Smooth muscle cell of the brain vasculature (primary cell): ENCODE measurements at regions not wholly inside any gene's neighbourhood (a gene's known extent, or its start where the extent isn't known, plus 50 kb on each side); places are given as distances from the start of the nearest gene placed in this dataset.

Source experiments
- DNase-seq: peaks from one replicate; pipeline ENCODE4 v3.0.0-alpha.2; 2012; ENCODE audit warnings: low read depth, low spot score

DNA sequence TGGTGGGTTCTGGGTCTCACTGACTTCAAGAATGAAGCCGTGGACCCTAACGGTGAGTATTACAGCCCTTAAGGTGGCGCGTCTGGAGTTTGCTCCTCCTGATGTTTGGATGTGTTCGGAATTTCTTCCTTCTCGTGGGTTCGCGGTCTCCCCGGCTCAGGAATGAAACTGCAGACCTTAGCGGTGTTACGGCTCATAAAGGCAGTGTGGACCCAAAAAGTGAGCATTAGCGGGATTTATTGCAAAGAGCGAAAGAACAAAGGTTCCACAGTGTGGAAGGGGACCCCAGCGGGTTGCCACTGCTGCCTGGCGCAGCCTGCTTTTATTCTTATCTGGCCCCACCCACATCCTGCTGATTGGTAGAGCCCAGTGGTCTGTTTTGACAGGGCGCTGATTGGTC is 420.5 kb upstream of the BCHE start:
- no peak for DNase-seq

DNA sequence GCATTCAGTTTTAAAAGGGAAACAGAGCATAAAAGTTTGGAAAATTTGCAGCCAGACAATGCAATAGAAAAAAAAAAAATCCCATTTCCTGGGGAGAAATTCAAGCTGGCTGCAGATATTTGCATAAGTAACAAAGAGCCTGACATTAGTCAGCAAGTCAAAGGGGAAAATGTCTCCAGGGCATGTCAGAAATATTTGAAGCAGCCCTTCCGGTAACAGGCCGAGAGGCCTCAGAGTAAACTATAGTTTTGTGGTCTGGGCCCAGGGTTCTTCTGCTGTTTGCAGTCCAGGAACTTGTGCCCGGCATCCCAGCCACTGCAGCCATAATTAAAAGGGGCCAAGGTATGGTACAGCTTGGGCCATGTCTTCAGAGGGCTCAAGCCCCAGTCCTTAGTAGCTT is 411.6 kb upstream of the BCHE start:
- no peak for DNase-seq

GRCh38 chr3:166243511-166243910 is 406.3 kb upstream of the BCHE start:
- no peak for DNase-seq

DNA sequence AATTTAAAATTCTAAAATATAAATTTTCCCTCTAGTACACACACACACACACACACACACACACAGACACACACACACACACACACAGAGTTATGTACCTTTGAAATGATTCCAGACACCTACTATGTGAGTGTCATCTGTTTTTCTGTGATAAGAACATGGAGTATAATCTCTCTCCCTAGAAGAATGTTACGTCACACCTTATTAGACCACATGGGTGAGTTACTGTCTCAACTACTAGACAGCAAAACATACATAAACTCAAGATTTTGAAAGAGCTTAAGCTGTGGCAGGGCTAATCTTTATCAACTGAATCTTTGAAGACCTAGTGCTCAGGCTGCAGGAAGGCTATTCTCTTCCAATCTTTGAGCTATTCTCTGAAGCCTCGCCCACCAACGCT is 385.9 kb upstream of the BCHE start:
- DNase-seq = no peak

- DNase-seq = no peak
Measured at GRCh38 chr3:166211451-166211850, 374.2 kb upstream of the BCHE start.

GRCh38 chr3:166209701-166210100 is 372.5 kb upstream of the BCHE start:
- DNase-seq = no peak

DNA sequence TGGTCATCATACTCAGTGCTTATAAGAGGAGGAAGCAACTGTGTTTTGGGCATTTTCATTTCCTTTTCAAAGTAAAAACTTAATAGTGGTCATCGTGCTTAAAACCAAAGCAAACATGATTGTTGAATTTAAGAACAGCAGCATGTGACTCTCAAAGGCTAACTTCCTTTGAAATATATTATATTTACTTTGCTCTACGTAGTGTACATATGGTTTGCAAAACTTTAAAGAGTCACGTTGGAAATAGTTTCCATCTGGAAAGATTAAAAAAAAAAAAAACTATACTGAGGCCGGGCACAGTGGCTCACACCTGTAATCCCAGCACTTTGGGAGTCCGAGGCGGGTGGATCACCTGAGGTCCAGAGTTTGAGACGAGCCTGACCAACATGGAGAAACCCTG is 367.9 kb upstream of the BCHE start:
- no peak for DNase-seq

DNA sequence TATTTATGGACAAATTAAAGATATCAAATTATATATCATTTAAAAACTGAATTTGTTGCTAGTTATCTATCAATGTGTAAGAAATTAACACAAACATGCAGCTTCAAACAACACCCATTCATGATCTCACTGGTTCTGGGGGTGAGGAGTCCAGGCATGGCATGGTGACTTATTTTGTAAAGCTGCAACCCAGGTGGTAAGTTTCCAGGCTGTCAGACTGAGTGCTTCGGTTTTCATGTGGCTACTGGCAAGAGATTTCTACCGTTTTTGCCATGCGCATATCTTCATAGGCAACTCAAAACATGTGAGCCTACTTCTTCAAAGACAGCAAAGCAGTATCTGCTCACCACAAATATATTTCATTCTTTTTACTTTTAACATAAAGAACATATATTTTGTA is 364.3 kb upstream of the BCHE start:
- DNase-seq = no peak

DNA sequence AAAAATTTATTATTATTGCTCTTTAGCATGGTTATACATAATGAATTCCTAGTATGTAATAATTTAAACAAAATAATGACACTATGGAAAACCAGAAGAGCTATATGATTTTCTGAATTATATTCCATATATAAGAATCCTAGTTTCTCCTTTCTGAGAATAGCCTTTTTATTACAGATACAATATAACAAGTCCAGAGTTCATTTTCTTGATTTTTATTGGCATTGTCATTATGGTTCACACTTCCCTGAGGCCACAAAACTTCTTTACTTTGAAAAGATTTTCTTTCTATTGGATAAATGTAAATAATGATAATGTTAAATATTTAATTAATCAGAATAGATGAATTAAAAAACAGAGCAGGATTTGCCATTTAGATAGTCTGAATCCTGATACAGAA is 362.3 kb upstream of the BCHE start:
- DNase-seq = no peak

DNA sequence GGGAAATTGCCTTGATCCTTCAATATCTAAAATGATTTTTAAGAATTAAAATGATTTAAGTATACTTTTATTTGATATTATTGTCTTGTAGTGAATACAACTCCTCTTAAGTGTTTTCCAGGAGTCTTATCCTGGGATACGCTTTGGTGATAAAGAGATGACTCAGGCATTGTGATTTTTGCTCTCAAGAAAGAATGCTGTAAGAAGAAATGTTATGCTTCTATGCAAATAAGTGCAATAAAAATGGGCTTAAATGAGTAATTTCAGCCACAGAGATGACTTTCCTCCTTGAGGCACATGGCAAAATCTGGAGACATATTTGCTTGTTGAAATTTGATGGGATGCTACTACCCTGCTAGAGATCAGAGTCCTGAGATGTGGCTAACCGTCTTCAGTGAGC is 358.6 kb upstream of the BCHE start:
- no peak for DNase-seq

- DNase-seq = no peak
Measured at GRCh38 chr3:166191411-166191810, 354.2 kb upstream of the BCHE start.

- DNase-seq = no peak
Measured at GRCh38 chr3:166190360-166190759, 353.1 kb upstream of the BCHE start.

- no peak for DNase-seq
Measured at GRCh38 chr3:166187237-166187636, 350.0 kb upstream of the BCHE start.

- no peak for DNase-seq
Measured at GRCh38 chr3:166186003-166186402, 348.8 kb upstream of the BCHE start.

DNA sequence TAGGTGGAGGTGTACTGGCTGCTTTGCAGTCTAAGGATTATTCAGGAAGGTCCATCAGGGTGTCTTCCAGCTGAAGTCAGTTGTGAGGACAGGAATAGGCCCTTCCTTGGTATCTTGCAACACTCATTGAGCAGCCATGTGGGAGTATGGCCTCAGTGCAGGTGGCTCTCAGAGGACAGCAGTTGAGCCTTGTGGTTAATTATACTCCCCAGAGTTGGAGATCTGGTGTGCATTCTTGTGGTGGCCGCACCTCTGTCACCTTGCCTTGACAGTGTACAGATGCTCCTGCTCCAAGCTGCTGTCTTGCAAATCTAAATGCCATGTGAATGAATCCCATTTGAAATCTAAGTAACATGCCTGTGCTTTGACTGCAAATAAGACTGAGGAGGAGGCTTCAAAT is 339.9 kb upstream of the BCHE start:
- no peak for DNase-seq

DNA sequence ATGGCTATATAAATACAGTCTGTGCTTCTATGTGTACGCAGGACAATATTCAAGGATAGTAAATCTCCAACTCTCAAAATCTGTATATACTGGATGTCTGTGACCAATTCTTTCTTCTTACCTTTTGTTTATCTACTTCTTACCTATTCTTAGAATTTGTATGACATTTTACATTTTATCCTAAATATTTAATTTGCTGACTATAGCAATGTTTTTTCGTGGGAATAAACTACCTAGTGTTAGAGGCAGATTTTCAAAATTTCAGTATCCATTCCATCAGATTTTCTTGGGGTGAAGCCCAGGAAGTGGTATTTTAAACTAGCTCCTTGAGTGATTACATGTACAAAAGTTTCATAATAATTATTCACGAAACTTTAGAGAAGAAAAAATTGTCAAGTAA is 334.5 kb upstream of the BCHE start:
- no peak for DNase-seq

GRCh38 chr3:166169681-166170080 is 332.5 kb upstream of the BCHE start:
- DNase-seq = no peak

GRCh38 chr3:166127969-166128368 is 290.7 kb upstream of the BCHE start:
- no peak for DNase-seq

- DNase-seq = no peak
Measured at GRCh38 chr3:166125179-166125578, 288.0 kb upstream of the BCHE start.

- DNase-seq = no peak
Measured at GRCh38 chr3:166123576-166123975, 286.4 kb upstream of the BCHE start.

GRCh38 chr3:166123088-166123487 is 285.9 kb upstream of the BCHE start:
- DNase-seq = no peak

DNA sequence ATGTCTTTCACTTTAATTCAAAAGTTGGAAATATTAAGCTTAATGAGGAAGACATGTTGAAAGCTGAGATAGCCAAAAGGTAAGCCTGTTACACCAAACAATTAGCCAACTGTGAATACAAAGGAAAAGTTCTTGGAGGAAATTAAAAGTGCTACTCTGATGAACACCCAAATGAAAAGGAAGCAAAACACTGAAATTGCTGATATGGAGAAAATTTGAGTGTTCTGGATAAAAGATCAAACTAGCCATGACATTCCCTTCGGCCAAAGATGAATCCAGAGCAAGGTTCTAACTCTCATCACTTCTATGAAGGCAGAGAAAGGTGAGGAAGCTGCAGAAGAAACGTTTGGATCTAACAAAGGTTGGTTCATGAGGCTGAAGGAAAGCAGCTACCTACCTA is 280.8 kb upstream of the BCHE start:
- no peak for DNase-seq

- DNase-seq = no peak
Measured at GRCh38 chr3:166114448-166114847, 277.2 kb upstream of the BCHE start.

GRCh38 chr3:166111562-166111961 is 274.3 kb upstream of the BCHE start:
- DNase-seq = no peak

GRCh38 chr3:166110102-166110501 is 272.9 kb upstream of the BCHE start:
- no peak for DNase-seq
